ENCODE measurements at regions not wholly inside any gene's neighbourhood (a gene's known extent, or its start where the extent isn't known, plus 50 kb on each side); places are given as distances from the start of the nearest gene placed in this dataset.
"Not testable (repeated sequence)": the region's sequence is repeated elsewhere in the genome, so short reads cannot be mapped to it uniquely, and the experiment has no call there.

- no peak for DNase-seq (ENCODE audit: low read depth in 2 of 2)
These were observed 226.1 kb downstream of the SHOX start for GRCh38 chrX:856566-857290.

- DNase-seq (ENCODE audit: low read depth in 2 of 2): no peak
These were observed 222.7 kb downstream of the SHOX start for GRCh38 chrX:853304-853703.

- DNase-seq (ENCODE audit: low read depth in 2 of 2): no peak
These were observed 219.9 kb downstream of the SHOX start for GRCh38 chrX:850471-850916.

GRCh38 chrX:848386-848785 lies 217.8 kb downstream of the SHOX start:
- no peak for DNase-seq (ENCODE audit: low read depth in 2 of 2)

- DNase-seq (ENCODE audit: low read depth in 2 of 2): no peak
These were observed 212.7 kb downstream of the SHOX start for GRCh38 chrX:843306-843705.

- no peak for DNase-seq (ENCODE audit: low read depth in 2 of 2)
These were observed 210.0 kb downstream of the SHOX start for GRCh38 chrX:840556-840955.

GRCh38 chrX:838666-839065 lies 208.1 kb downstream of the SHOX start:
- DNase-seq (ENCODE audit: low read depth in 2 of 2): not testable (repeated sequence)

GRCh38 chrX:835857-836256 lies 205.3 kb downstream of the SHOX start:
- DNase-seq (ENCODE audit: low read depth in 2 of 2): not testable (repeated sequence)

GRCh38 chrX:830532-830931 lies 199.9 kb downstream of the SHOX start:
- DNase-seq (ENCODE audit: low read depth in 2 of 2): no peak

GRCh38 chrX:829145-829544 lies 198.6 kb downstream of the SHOX start:
- DNase-seq (ENCODE audit: low read depth in 2 of 2): no peak

- DNase-seq (ENCODE audit: low read depth in 2 of 2): no peak
These were observed 197.9 kb downstream of the SHOX start for GRCh38 chrX:828411-828959.

- no peak for DNase-seq (ENCODE audit: low read depth in 2 of 2)
These were observed 195.9 kb downstream of the SHOX start for GRCh38 chrX:826448-826847.

- no peak for DNase-seq (ENCODE audit: low read depth in 2 of 2)
These were observed 195.4 kb downstream of the SHOX start for GRCh38 chrX:825991-826390.

GRCh38 chrX:823073-823472 lies 192.5 kb downstream of the SHOX start:
- not testable (repeated sequence) for DNase-seq (ENCODE audit: low read depth in 2 of 2)

- DNase-seq (ENCODE audit: low read depth in 2 of 2): no peak
These were observed 190.9 kb downstream of the SHOX start for GRCh38 chrX:821327-822107.

- DNase-seq (ENCODE audit: low read depth in 2 of 2): no peak
These were observed 189.1 kb downstream of the SHOX start for GRCh38 chrX:819684-820083.

- no peak for DNase-seq (ENCODE audit: low read depth in 2 of 2)
These were observed 187.2 kb downstream of the SHOX start for GRCh38 chrX:817759-818300.

- DNase-seq (ENCODE audit: low read depth in 2 of 2): not testable (repeated sequence)
These were observed 186.6 kb downstream of the SHOX start for GRCh38 chrX:817147-817546.

- DNase-seq (ENCODE audit: low read depth in 2 of 2): no peak
These were observed 185.8 kb downstream of the SHOX start for GRCh38 chrX:816411-816810.

GRCh38 chrX:810186-810585 lies 179.6 kb downstream of the SHOX start:
- DNase-seq (ENCODE audit: low read depth in 2 of 2): no peak

- DNase-seq (ENCODE audit: low read depth in 2 of 2): no peak
These were observed 178.5 kb downstream of the SHOX start for GRCh38 chrX:809081-809480.

GRCh38 chrX:806586-806985 lies 176.0 kb downstream of the SHOX start:
- DNase-seq (ENCODE audit: low read depth in 2 of 2): no peak

Measured in lung microvascular endothelial cell (primary cell).